ENCODE measurements at regions not wholly inside any gene's neighbourhood (a gene's known extent, or its start where the extent isn't known, plus 50 kb on each side); places are given as distances from the start of the nearest gene placed in this dataset.

DNA sequence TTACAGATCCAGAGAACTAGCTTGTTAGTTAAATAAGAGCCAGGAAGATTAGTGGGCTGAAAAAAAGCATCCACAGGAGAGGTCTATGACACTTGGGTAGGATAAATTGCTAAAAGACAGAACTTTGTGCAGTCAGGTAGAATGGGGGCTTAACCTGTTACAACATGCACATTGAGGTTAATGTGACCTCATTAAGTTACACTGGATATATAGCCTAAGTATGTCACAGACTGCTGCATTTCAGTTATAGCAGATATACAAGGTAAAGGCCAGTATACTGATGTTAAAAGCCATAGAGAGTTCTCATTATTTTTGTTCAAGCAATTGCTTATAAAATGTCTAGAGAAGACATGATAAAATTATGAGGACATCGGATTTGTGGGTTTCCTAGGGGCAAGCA, 1179.9 kb upstream of the PCDH9 start:
- Histone ChIP-seq H3K4ac (ENCODE audit: low read length) (no peak overlapping the region), H3K4me2 (ENCODE audit: insufficient read depth, low read length, poor library complexity, severe bottlenecking) (no peak overlapping the region), H4K91ac (ENCODE audit: low read depth, low read length, poor library complexity) (no peak overlapping the region), H3K9me3 (replicated peaks in 1 of 2; ENCODE audit: control insufficient read depth in 2 of 2, insufficient read depth in 1 of 2, low read depth in 1 of 2, low read length in 2 of 2) (peaks cover 7 to 13% of the 10 kb centered on the region in 2 donors), H3K4me3 (ENCODE audit: low read length in 2 of 2) (no peak overlapping the region), H2BK5ac (ENCODE audit: low read length) (no peak overlapping the region), H2BK120ac (ENCODE audit: low read depth, low read length) (no peak overlapping the region), H3K27me3 (ENCODE audit: control insufficient read depth in 3 of 3, insufficient read depth in 3 of 3, low read depth in 1 of 3, low read length in 3 of 3) (no peaks in the 10 kb centered on the region), H3K36me3 (replicated peaks in 1 of 2; ENCODE audit: control insufficient read depth in 2 of 2, insufficient read depth in 2 of 2, low read length in 2 of 2) (no peaks in the 10 kb centered on the region), H3K23ac (ENCODE audit: low read depth, low read length, poor library complexity) (no peak overlapping the region), H2AK5ac (ENCODE audit: low read depth, low read length) (no peak overlapping the region), H2BK15ac (ENCODE audit: low read length) (no peak overlapping the region), H3K9ac (ENCODE audit: low read depth, low read length, poor library complexity) (no peak overlapping the region), H3K14ac (ENCODE audit: low read length) (no peak overlapping the region), H3K27ac (replicated peaks; ENCODE audit: low read length) (no peak overlapping the region), H2BK12ac (ENCODE audit: low read length) (no peak overlapping the region), H2AFZ (ENCODE audit: low read length) (no peak overlapping the region), H3K18ac (ENCODE audit: low read length) (no peak overlapping the region), H3K79me1 (ENCODE audit: low read depth, low read length) (no peaks in the 10 kb centered on the region), H3K4me1 (ENCODE audit: control insufficient read depth in 2 of 2, insufficient read depth in 1 of 2, low read depth in 1 of 2, low read length in 2 of 2) (no peaks in the 10 kb centered on the region), H4K8ac (ENCODE audit: low read depth, low read length) (no peak overlapping the region)
- no peak for DNase-seq (ENCODE audit: low spot score)
- no CpG with 5 or more reads among the region's 1 CpG for whole genome bisulfite sequencing, 2 donors (ENCODE audit: extremely low coverage in 2 of 2, insufficient read length in 2 of 2, insufficient replicate concordance in 1 of 2)

DNA sequence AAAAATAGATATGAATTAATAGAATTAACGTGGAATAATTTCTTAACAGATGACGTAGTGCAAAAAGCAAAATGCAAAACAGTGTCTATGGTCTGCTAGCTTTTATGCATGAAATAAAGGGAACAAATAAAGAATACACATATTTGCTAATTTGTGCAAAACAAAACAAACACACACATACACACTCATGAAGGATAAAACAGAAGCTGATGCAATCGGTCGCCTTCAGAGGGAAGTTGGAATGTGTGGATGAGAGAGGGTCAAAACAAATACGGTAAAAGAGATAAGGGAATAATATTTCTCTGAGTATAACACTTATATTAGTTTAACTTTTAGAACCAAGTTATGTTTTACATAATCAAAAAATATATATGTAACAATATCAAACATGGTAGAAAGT, 1160.9 kb upstream of the PCDH9 start:
- no peak overlapping the region for H2BK15ac ChIP-seq (ENCODE audit: low read length)
- H4K8ac ChIP-seq (ENCODE audit: low read depth, low read length): no peak overlapping the region
- no peak overlapping the region for H3K4me3 ChIP-seq (ENCODE audit: low read length in 2 of 2)
- H2BK120ac ChIP-seq (ENCODE audit: low read depth, low read length): no peak overlapping the region
- H3K14ac ChIP-seq (ENCODE audit: low read length): no peak overlapping the region
- H3K79me1 ChIP-seq (ENCODE audit: low read depth, low read length): no peaks in the 10 kb centered on the region
- H3K9me3 ChIP-seq (replicated peaks in 1 of 2; ENCODE audit: control insufficient read depth in 2 of 2, insufficient read depth in 1 of 2, low read depth in 1 of 2, low read length in 2 of 2): no peaks in the 10 kb centered on the region
- WGBS, 2 donors (ENCODE audit: extremely low coverage in 2 of 2, insufficient read length in 2 of 2, insufficient replicate concordance in 1 of 2): 100% methylated on average over 2 of the region's 5 CpGs; no CpG with 5 or more reads in 1 of the 2 donors
- no peak for DNase-seq (ENCODE audit: low spot score)
- no peak overlapping the region for H3K4ac ChIP-seq (ENCODE audit: low read length)
- no peak overlapping the region for H3K4me2 ChIP-seq (ENCODE audit: insufficient read depth, low read length, poor library complexity, severe bottlenecking)
- H3K23ac ChIP-seq (ENCODE audit: low read depth, low read length, poor library complexity): no peak overlapping the region
- H2BK12ac ChIP-seq (ENCODE audit: low read length): no peak overlapping the region
- H3K27me3 ChIP-seq (ENCODE audit: control insufficient read depth in 3 of 3, insufficient read depth in 3 of 3, low read depth in 1 of 3, low read length in 3 of 3): no peaks in the 10 kb centered on the region
- H3K9ac ChIP-seq (ENCODE audit: low read depth, low read length, poor library complexity): no peak overlapping the region
- no peak overlapping the region for H2BK5ac ChIP-seq (ENCODE audit: low read length)
- H3K27ac ChIP-seq (replicated peaks; ENCODE audit: low read length): no peak overlapping the region
- H3K4me1 ChIP-seq (ENCODE audit: control insufficient read depth in 2 of 2, insufficient read depth in 1 of 2, low read depth in 1 of 2, low read length in 2 of 2): no peaks in the 10 kb centered on the region
- no peak overlapping the region for H2AFZ ChIP-seq (ENCODE audit: low read length)
- no peak overlapping the region for H2AK5ac ChIP-seq (ENCODE audit: low read depth, low read length)
- H3K18ac ChIP-seq (ENCODE audit: low read length): no peak overlapping the region
- no peak overlapping the region for H4K91ac ChIP-seq (ENCODE audit: low read depth, low read length, poor library complexity)
- H3K36me3 ChIP-seq (replicated peaks in 1 of 2; ENCODE audit: control insufficient read depth in 2 of 2, insufficient read depth in 2 of 2, low read length in 2 of 2): no peaks in the 10 kb centered on the region

DNA sequence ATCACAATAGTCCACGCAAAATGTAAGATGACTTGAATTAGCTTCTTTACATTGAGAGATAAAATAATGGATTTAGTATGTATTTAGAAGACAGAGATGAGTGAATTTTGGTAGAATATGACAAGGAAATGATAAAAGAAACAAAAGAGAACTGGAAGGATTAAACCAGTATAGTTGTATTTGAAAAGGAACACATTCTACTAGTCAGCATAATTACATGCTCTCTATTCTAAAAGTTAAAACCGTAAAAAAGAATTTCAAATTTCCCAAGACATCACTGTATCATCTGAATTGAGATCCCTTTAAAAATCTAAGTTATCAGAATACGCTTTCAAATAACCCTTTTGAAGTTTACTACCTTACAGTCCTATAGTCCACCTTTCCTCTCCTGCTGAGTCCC, 1156.7 kb upstream of the PCDH9 start:
- H3K4ac ChIP-seq (ENCODE audit: low read length): no peak overlapping the region
- no peak overlapping the region for H3K4me2 ChIP-seq (ENCODE audit: insufficient read depth, low read length, poor library complexity, severe bottlenecking)
- no peak overlapping the region for H4K91ac ChIP-seq (ENCODE audit: low read depth, low read length, poor library complexity)
- H3K14ac ChIP-seq (ENCODE audit: low read length): no peak overlapping the region
- no peak overlapping the region for H3K9ac ChIP-seq (ENCODE audit: low read depth, low read length, poor library complexity)
- DNase-seq (ENCODE audit: low spot score): no peak
- H3K23ac ChIP-seq (ENCODE audit: low read depth, low read length, poor library complexity): no peak overlapping the region
- H3K79me1 ChIP-seq (ENCODE audit: low read depth, low read length): no peaks in the 10 kb centered on the region
- no peak overlapping the region for H4K8ac ChIP-seq (ENCODE audit: low read depth, low read length)
- no peak overlapping the region for H2AK5ac ChIP-seq (ENCODE audit: low read depth, low read length)
- no peaks in the 10 kb centered on the region for H3K27me3 ChIP-seq (ENCODE audit: control insufficient read depth in 3 of 3, insufficient read depth in 3 of 3, low read depth in 1 of 3, low read length in 3 of 3)
- H2BK5ac ChIP-seq (ENCODE audit: low read length): no peak overlapping the region
- no peak overlapping the region for H3K4me3 ChIP-seq (ENCODE audit: low read length in 2 of 2)
- no peak overlapping the region for H2AFZ ChIP-seq (ENCODE audit: low read length)
- no peak overlapping the region for H3K18ac ChIP-seq (ENCODE audit: low read length)
- no peak overlapping the region for H2BK12ac ChIP-seq (ENCODE audit: low read length)
- no peak overlapping the region for H2BK120ac ChIP-seq (ENCODE audit: low read depth, low read length)
- WGBS, 2 donors (ENCODE audit: extremely low coverage in 2 of 2, insufficient read length in 2 of 2, insufficient replicate concordance in 1 of 2): no CpG with 5 or more reads among the region's 3 CpGs
- H3K4me1 ChIP-seq (ENCODE audit: control insufficient read depth in 2 of 2, insufficient read depth in 1 of 2, low read depth in 1 of 2, low read length in 2 of 2): no peaks in the 10 kb centered on the region
- no peak overlapping the region for H2BK15ac ChIP-seq (ENCODE audit: low read length)
- H3K27ac ChIP-seq (replicated peaks; ENCODE audit: low read length): no peak overlapping the region
- H3K9me3 ChIP-seq (replicated peaks in 1 of 2; ENCODE audit: control insufficient read depth in 2 of 2, insufficient read depth in 1 of 2, low read depth in 1 of 2, low read length in 2 of 2): peaks cover 0 to 2% of the 10 kb centered on the region in 2 donors
- H3K36me3 ChIP-seq (replicated peaks in 1 of 2; ENCODE audit: control insufficient read depth in 2 of 2, insufficient read depth in 2 of 2, low read length in 2 of 2): no peaks in the 10 kb centered on the region

DNA sequence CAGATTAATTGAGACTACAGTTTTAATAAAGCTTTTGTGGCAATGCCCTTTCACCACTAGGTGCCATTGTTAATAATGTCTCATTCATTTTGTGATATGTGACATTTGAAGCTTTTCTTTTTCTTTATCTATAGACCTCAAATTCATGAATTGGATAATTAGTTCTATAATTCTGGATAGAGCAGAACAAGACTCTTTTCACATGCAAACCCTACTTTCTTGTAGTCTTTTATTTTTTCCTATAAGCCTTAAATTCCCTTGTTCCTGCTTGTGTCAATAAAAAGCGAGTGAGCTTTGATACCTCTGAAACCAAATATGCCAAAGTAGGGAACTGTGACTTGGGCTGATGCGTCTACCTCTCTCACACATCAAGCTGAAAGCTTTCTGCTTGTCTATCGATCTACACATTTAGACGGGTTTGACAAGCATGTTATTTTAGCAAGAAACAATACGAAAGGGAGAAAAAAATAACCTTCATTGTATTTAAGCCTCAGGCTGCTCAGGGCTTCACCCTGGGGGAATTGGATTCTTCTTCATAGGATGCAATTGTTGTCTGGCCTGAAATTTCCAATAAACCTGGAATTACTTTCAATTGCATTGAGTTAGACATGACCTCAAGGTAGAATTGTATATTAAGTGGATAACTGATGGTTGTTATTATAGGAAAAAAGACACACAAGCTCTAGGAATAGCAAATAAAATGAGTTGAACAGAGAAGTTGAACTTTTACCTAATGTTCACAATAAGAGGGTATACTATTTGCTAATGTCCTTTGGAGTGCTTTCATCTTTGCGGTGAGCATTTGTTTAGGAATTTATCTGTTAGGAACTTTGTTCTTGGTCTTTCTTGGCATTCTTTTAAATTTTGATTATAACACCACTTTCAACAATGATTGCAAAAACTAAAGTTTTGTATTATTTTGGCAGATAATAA, 1150.2 kb upstream of the PCDH9 start:
- Histone ChIP-seq H3K4ac (ENCODE audit: low read length) (no peak overlapping the region), H3K27ac (replicated peaks; ENCODE audit: low read length) (no peak overlapping the region), H3K23ac (ENCODE audit: low read depth, low read length, poor library complexity) (no peak overlapping the region), H3K9ac (ENCODE audit: low read depth, low read length, poor library complexity) (no peak overlapping the region), H3K14ac (ENCODE audit: low read length) (no peak overlapping the region), H3K18ac (ENCODE audit: low read length) (no peak overlapping the region), H3K36me3 (replicated peaks in 1 of 2; ENCODE audit: control insufficient read depth in 2 of 2, insufficient read depth in 2 of 2, low read length in 2 of 2) (no peaks in the 10 kb centered on the region), H3K4me2 (ENCODE audit: insufficient read depth, low read length, poor library complexity, severe bottlenecking) (no peak overlapping the region), H2AFZ (ENCODE audit: low read length) (no peak overlapping the region), H2BK12ac (ENCODE audit: low read length) (no peak overlapping the region), H3K4me1 (ENCODE audit: control insufficient read depth in 2 of 2, insufficient read depth in 1 of 2, low read depth in 1 of 2, low read length in 2 of 2) (peaks cover 0 to 6% of the 10 kb centered on the region in 2 donors), H2BK120ac (ENCODE audit: low read depth, low read length) (no peak overlapping the region), H4K8ac (ENCODE audit: low read depth, low read length) (no peak overlapping the region), H3K79me1 (ENCODE audit: low read depth, low read length) (no peaks in the 10 kb centered on the region), H2BK5ac (ENCODE audit: low read length) (no peak overlapping the region), H2BK15ac (ENCODE audit: low read length) (no peak overlapping the region), H3K4me3 (ENCODE audit: low read length in 2 of 2) (no peak overlapping the region), H2AK5ac (ENCODE audit: low read depth, low read length) (no peak overlapping the region), H3K9me3 (replicated peaks in 1 of 2; ENCODE audit: control insufficient read depth in 2 of 2, insufficient read depth in 1 of 2, low read depth in 1 of 2, low read length in 2 of 2) (peaks cover 0 to 2% of the 10 kb centered on the region in 2 donors), H4K91ac (ENCODE audit: low read depth, low read length, poor library complexity) (no peak overlapping the region), H3K27me3 (ENCODE audit: control insufficient read depth in 3 of 3, insufficient read depth in 3 of 3, low read depth in 1 of 3, low read length in 3 of 3) (no peaks in the 10 kb centered on the region)
- WGBS, 2 donors (ENCODE audit: extremely low coverage in 2 of 2, insufficient read length in 2 of 2, insufficient replicate concordance in 1 of 2): no CpG with 5 or more reads among the region's 6 CpGs
- no peak for DNase-seq (ENCODE audit: low spot score)
